ENCODE measurements at regions not wholly inside any gene's neighbourhood (a gene's known extent, or its start where the extent isn't known, plus 50 kb on each side); places are given as distances from the start of the nearest gene placed in this dataset.
A peak's percentile ranks its signal among the peaks of the same experiment; 100 is the strongest.

DNA sequence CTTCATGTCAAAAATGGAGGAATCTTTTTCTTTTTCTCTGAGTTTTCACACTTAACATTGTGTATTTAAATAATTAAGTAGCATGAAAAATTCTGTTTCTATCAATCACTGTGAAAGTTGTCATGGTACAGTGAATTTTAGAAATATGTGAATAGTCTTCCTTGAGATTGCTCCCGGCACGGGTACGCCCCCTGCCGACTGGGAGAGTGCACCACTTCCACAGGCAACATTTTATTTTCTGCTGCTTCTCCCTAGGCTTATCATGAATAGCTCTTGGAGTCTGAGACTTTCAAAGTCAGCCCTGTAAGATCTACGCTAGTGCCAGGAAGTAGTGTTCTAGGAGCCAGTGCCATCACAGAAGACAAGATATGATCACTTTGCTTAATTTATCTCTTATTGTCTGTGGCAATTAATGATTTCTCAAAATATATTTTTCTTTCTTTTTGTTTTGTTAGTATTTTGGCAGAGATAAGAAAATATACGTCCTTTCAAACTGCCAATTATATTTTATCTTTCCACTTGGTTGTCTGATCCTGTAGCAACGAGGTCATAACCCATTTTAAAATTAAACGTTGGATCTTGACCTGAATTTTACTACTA is 763.8 kb upstream of the AADAT start:
- H3K4me2 ChIP-seq (ENCODE audit: low read length), result no peak overlapping the region
- no peak overlapping the region for H3K9ac ChIP-seq (ENCODE audit: low read length)
- no peaks in the 10 kb centered on the region for H3K9me2 ChIP-seq (ENCODE audit: low read depth, low read length)
- no peak overlapping the region for H2AFZ ChIP-seq (ENCODE audit: low read length)
- H3K27me3 ChIP-seq (ENCODE audit: insufficient read depth, low read length), result no peaks in the 10 kb centered on the region
- no peaks in the 10 kb centered on the region for H3F3A ChIP-seq (ENCODE audit: insufficient read depth, low read length)
- H3K4me3 ChIP-seq (ENCODE audit: low read depth, low read length, poor library complexity, severe bottlenecking), result no peak overlapping the region
- no peaks in the 10 kb centered on the region for H3K36me3 ChIP-seq (ENCODE audit: insufficient read depth, low read length)
- no peaks in the 10 kb centered on the region for H3K9me3 ChIP-seq (ENCODE audit: low read length)
- no peaks in the 10 kb centered on the region for H3K79me2 ChIP-seq (ENCODE audit: insufficient read depth, low read length)
- no peaks in the 10 kb centered on the region for H4K20me1 ChIP-seq (ENCODE audit: insufficient read depth, low read length)
- TF ChIP-seq, protein P1, sequence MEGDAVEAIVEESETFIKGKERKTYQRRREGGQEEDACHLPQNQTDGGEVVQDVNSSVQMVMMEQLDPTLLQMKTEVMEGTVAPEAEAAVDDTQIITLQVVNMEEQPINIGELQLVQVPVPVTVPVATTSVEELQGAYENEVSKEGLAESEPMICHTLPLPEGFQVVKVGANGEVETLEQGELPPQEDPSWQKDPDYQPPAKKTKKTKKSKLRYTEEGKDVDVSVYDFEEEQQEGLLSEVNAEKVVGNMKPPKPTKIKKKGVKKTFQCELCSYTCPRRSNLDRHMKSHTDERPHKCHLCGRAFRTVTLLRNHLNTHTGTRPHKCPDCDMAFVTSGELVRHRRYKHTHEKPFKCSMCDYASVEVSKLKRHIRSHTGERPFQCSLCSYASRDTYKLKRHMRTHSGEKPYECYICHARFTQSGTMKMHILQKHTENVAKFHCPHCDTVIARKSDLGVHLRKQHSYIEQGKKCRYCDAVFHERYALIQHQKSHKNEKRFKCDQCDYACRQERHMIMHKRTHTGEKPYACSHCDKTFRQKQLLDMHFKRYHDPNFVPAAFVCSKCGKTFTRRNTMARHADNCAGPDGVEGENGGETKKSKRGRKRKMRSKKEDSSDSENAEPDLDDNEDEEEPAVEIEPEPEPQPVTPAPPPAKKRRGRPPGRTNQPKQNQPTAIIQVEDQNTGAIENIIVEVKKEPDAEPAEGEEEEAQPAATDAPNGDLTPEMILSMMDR (IDR thresholded peaks at IDR 0.05; ENCODE audit: low read length), result peak; percentile 88
- no peak for TF ChIP-seq EZH2 (IDR thresholded peaks at IDR 0.05; ENCODE audit: borderline replicate concordance, low read length)
- no peaks in the 10 kb centered on the region for H3K4me1 ChIP-seq (ENCODE audit: insufficient read depth, low read length, severe bottlenecking)
- no peak overlapping the region for H3K27ac ChIP-seq (ENCODE audit: low read depth, low read length, poor library complexity, severe bottlenecking)

DNA sequence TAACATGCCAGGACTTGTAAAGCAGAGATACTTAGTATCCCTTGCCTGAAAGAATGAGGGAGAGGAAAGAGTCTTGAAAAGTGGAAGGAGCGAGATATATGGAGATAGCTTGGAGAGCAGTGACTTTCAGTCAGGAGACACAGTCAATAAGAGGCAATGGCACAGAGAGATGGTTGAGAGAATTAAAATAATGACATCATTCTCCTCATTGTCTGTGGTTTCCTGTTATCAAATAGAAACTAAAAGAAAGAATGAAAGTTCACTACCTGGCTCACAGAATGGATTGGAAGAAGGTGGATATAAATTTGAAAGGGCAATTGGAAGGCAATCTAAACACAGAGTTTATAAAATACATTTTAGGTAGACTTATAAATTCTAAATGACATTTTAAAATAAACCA is 760.2 kb upstream of the AADAT start:
- no peaks in the 10 kb centered on the region for H3K4me1 ChIP-seq (ENCODE audit: insufficient read depth, low read length, severe bottlenecking)
- no peaks in the 10 kb centered on the region for H3K9me3 ChIP-seq (ENCODE audit: low read length)
- H3K27me3 ChIP-seq (ENCODE audit: insufficient read depth, low read length), result no peaks in the 10 kb centered on the region
- TF ChIP-seq, protein P1 (IDR thresholded peaks at IDR 0.05; ENCODE audit: low read length), result no peak
- no peak for TF ChIP-seq EZH2 (IDR thresholded peaks at IDR 0.05; ENCODE audit: borderline replicate concordance, low read length)
- H3K4me3 ChIP-seq (ENCODE audit: low read depth, low read length, poor library complexity, severe bottlenecking), result no peak overlapping the region
- H2AFZ ChIP-seq (ENCODE audit: low read length), result no peak overlapping the region
- H4K20me1 ChIP-seq (ENCODE audit: insufficient read depth, low read length), result no peaks in the 10 kb centered on the region
- no peak overlapping the region for H3K27ac ChIP-seq (ENCODE audit: low read depth, low read length, poor library complexity, severe bottlenecking)
- H3K4me2 ChIP-seq (ENCODE audit: low read length), result no peak overlapping the region
- H3F3A ChIP-seq (ENCODE audit: insufficient read depth, low read length), result no peaks in the 10 kb centered on the region
- H3K9me2 ChIP-seq (ENCODE audit: low read depth, low read length), result no peaks in the 10 kb centered on the region
- H3K9ac ChIP-seq (ENCODE audit: low read length), result no peak overlapping the region
- H3K36me3 ChIP-seq (ENCODE audit: insufficient read depth, low read length), result no peaks in the 10 kb centered on the region
- H3K79me2 ChIP-seq (ENCODE audit: insufficient read depth, low read length), result no peaks in the 10 kb centered on the region

DNA sequence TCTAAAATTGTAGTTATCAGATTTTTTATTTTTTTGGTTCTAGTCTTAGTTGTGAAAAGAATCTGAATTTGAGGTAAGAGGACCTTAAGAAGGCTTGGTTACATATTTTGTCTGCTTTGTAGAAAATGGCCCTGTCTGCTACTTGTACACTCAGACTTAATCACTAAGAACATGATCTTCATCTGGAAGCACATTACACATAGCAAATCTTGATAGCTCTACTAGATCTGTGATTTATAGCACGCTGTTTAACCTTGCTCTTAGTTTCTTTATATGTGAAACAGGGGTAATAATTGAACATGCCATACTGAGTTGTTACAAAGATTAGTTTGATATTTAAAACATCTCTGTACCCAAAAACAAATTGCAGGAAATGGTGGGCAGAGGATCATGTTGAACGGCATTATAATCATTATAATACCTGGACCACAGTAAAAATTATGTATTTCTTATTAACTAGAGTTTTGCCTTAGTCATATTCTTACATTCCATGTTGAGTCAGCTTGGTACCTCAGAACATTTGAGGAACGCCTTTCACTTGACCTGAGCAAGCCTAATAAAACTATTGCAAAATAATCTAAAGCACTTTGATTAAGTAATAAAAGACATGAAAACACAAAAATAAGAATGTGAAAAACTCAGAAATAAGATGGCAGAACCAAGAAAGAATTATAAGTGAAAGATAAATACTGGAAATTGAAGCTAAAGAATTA is 738.0 kb upstream of the AADAT start:
- Histone ChIP-seq H3K4me2 (ENCODE audit: low read length) (no peak overlapping the region), H3K79me2 (ENCODE audit: insufficient read depth, low read length) (no peaks in the 10 kb centered on the region), H3K9me2 (ENCODE audit: low read depth, low read length) (no peaks in the 10 kb centered on the region; the same call in 1 of the 2 replicates), H3K9me3 (ENCODE audit: low read length) (no peaks in the 10 kb centered on the region), H3K4me3 (ENCODE audit: low read depth, low read length, poor library complexity, severe bottlenecking) (no peak overlapping the region), H3K36me3 (ENCODE audit: insufficient read depth, low read length) (no peaks in the 10 kb centered on the region), H2AFZ (ENCODE audit: low read length) (no peak overlapping the region), H3K27me3 (ENCODE audit: insufficient read depth, low read length) (no peaks in the 10 kb centered on the region), H3K27ac (ENCODE audit: low read depth, low read length, poor library complexity, severe bottlenecking) (no peak overlapping the region), H3K4me1 (ENCODE audit: insufficient read depth, low read length, severe bottlenecking) (no peaks in the 10 kb centered on the region), H4K20me1 (ENCODE audit: insufficient read depth, low read length) (no peaks in the 10 kb centered on the region), H3F3A (ENCODE audit: insufficient read depth, low read length) (no peaks in the 10 kb centered on the region), H3K9ac (ENCODE audit: low read length) (no peak overlapping the region)
- TF ChIP-seq, protein P1 (IDR thresholded peaks at IDR 0.05; ENCODE audit: low read length), result no peak
- TF ChIP-seq EZH2 (IDR thresholded peaks at IDR 0.05; ENCODE audit: borderline replicate concordance, low read length), result no peak

Data from OCI-LY1 (cell line).